Astrocyte (in vitro differentiated cells and primary cell): ENCODE measurements at regions not wholly inside any gene's neighbourhood (a gene's known extent, or its start where the extent isn't known, plus 50 kb on each side); places are given as distances from the start of the nearest gene placed in this dataset.
A peak's percentile ranks its signal among the peaks of the same experiment; 100 is the strongest.

ENCODE experiments used
- DNase-seq: peaks from one replicate; pipeline ENCODE4 v3.0.0-alpha.2; 2010; ENCODE audit warnings: low read depth
- FAIRE-seq: peaks from 2 replicates; lab custom pipeline; 2011; peaks lifted over from hg19 to GRCh38; lab: Jason Lieb, UNC
- H2AFZ ChIP-seq: 2 replicates; pipeline ENCODE4 v1.6.0; 2012; ENCODE audit warnings: low read depth, low read length, inconsistent platforms
- H3K27ac ChIP-seq: 2 replicates; pipeline ENCODE4 v1.5.1; 2011; ENCODE audit warnings: low read depth, low read length, inconsistent platforms
- H3K27me3 ChIP-seq: 2 replicates; pipeline ENCODE4 v1.6.0; 2011; ENCODE audit warnings: low read length, inconsistent platforms; ENCODE audit not compliant: insufficient read depth
- H3K36me3 ChIP-seq: 2 replicates; pipeline ENCODE4 v1.5.1; 2011; ENCODE audit warnings: low read length, inconsistent platforms; ENCODE audit not compliant: insufficient read depth
- H3K4me1 ChIP-seq: 2 replicates; pipeline ENCODE4 v1.5.1; 2011; ENCODE audit warnings: low read length, inconsistent platforms; ENCODE audit not compliant: insufficient read depth
- H3K4me2 ChIP-seq: 2 replicates; pipeline ENCODE4 v1.6.0; 2012; ENCODE audit warnings: low read length, inconsistent platforms
- H3K4me3 ChIP-seq: 2 replicates; pipeline ENCODE4 v1.5.1; 2011; ENCODE audit warnings: low read depth, mild to moderate bottlenecking, low read length, inconsistent platforms; ENCODE audit not compliant: insufficient read depth
- H3K79me2 ChIP-seq: 2 replicates; pipeline ENCODE4 v1.6.0; 2012; ENCODE audit warnings: mild to moderate bottlenecking, low read length, inconsistent platforms; ENCODE audit not compliant: insufficient read depth
- H3K9ac ChIP-seq: 2 replicates; pipeline ENCODE4 v1.6.0; 2012; ENCODE audit warnings: mild to moderate bottlenecking, low read length, inconsistent platforms
- H3K9me3 ChIP-seq: 2 replicates; pipeline ENCODE4 v1.5.1; 2012; ENCODE audit warnings: low read depth, mild to moderate bottlenecking, low read length, inconsistent platforms; ENCODE audit not compliant: insufficient read depth
- H4K20me1 ChIP-seq: 2 replicates; pipeline ENCODE4 v1.6.0; 2012; ENCODE audit warnings: low read length, inconsistent platforms; ENCODE audit not compliant: insufficient read depth
- H3K27ac Mint-ChIP-seq: one replicate; pipeline ENCODE4 v1.8.0; 2021; ENCODE audit warnings: mild to moderate bottlenecking, mixed read lengths; ENCODE audit not compliant: unreplicated experiment
- H3K27me3 Mint-ChIP-seq: one replicate; pipeline ENCODE4 v1.8.0; 2021; ENCODE audit warnings: low read depth, mixed read lengths; ENCODE audit not compliant: unreplicated experiment
- H3K36me3 Mint-ChIP-seq: one replicate; pipeline ENCODE4 v1.8.0; 2021; ENCODE audit warnings: low read depth, mixed read lengths; ENCODE audit not compliant: unreplicated experiment
- H3K4me1 Mint-ChIP-seq: one replicate; pipeline ENCODE4 v1.8.0; 2021; ENCODE audit warnings: low read depth, mixed read lengths; ENCODE audit not compliant: unreplicated experiment
- H3K4me3 Mint-ChIP-seq: one replicate; pipeline ENCODE4 v1.8.0; 2021; ENCODE audit warnings: mild to moderate bottlenecking, moderate library complexity, mixed read lengths; ENCODE audit not compliant: unreplicated experiment
- H3K9me3 Mint-ChIP-seq: one replicate; pipeline ENCODE4 v1.8.0; 2021; ENCODE audit warnings: mild to moderate bottlenecking, mixed read lengths; ENCODE audit not compliant: unreplicated experiment
- CTCF ChIP-seq: IDR thresholded peaks from 2 replicates; pipeline ENCODE4 v1.5.1; 2011; ENCODE audit warnings: low read depth, mild to moderate bottlenecking, inconsistent platforms, low read length, moderate library complexity; ENCODE audit not compliant: insufficient read depth
- EZH2 ChIP-seq: IDR thresholded peaks from 2 replicates; pipeline ENCODE4 v1.6.1; 2012; ENCODE audit warnings: mild to moderate bottlenecking, low read length, inconsistent platforms; ENCODE audit not compliant: insufficient read depth

GRCh38 chr1:219387211-219387610, 213.5 kb downstream of the LYPLAL1 start:
- no peak for TF ChIP-seq CTCF
- no peak for TF ChIP-seq EZH2
- H3K9ac ChIP-seq = no peak overlapping the region
- no peak overlapping the region for H3K4me3 ChIP-seq
- H4K20me1 ChIP-seq = no peaks in the 10 kb centered on the region
- no peak overlapping the region for H3K27ac Mint-ChIP-seq
- FAIRE-seq = no peak
- H3K4me1 Mint-ChIP-seq = no peaks in the 10 kb centered on the region
- H3K79me2 ChIP-seq = no peaks in the 10 kb centered on the region
- H3K9me3 Mint-ChIP-seq = no peaks in the 10 kb centered on the region
- H3K36me3 Mint-ChIP-seq = no peaks in the 10 kb centered on the region
- H2AFZ ChIP-seq = no peak overlapping the region
- H3K36me3 ChIP-seq = no peaks in the 10 kb centered on the region
- H3K27me3 ChIP-seq = no peaks in the 10 kb centered on the region
- H3K4me1 ChIP-seq = no peaks in the 10 kb centered on the region
- no peak for DNase-seq
- no peaks in the 10 kb centered on the region for H3K9me3 ChIP-seq
- no peaks in the 10 kb centered on the region for H3K27me3 Mint-ChIP-seq
- no peak overlapping the region for H3K27ac ChIP-seq
- no peak overlapping the region for H3K4me2 ChIP-seq
- no peak overlapping the region for H3K4me3 Mint-ChIP-seq

GRCh38 chr1:219385787-219386427, 212.2 kb downstream of the LYPLAL1 start:
- Mint-ChIP-seq H3K27ac (no peak overlapping the region), H3K27me3 (no peaks in the 10 kb centered on the region), H3K4me1 (peaks cover 10% of the 10 kb centered on the region), H3K9me3 (peaks cover 2% of the 10 kb centered on the region), H3K36me3 (peaks cover 2% of the 10 kb centered on the region), H3K4me3 (no peak overlapping the region)
- Histone ChIP-seq H3K79me2 (no peaks in the 10 kb centered on the region), H3K4me1 (no peaks in the 10 kb centered on the region), H3K36me3 (no peaks in the 10 kb centered on the region), H3K27me3 (no peaks in the 10 kb centered on the region), H3K9ac (no peak overlapping the region), H4K20me1 (no peaks in the 10 kb centered on the region), H3K4me2 (no peak overlapping the region), H3K4me3 (no peak overlapping the region), H3K27ac (no peak overlapping the region), H2AFZ (no peak overlapping the region), H3K9me3 (no peaks in the 10 kb centered on the region)
- FAIRE-seq = peak; percentile 62
- peak; percentile 36 for DNase-seq
- TF ChIP-seq EZH2 (no peak), CTCF (peak; percentile 68)

- FAIRE-seq = peak; percentile 20
- Mint-ChIP-seq H3K36me3 (peaks cover 2% of the 10 kb centered on the region), H3K27ac (no peak overlapping the region)
These were observed 209.6 kb downstream of the LYPLAL1 start for GRCh38 chr1:219383281-219383680.

More at GRCh38 chr1:219383281-219383680, 209.6 kb downstream of the LYPLAL1 start:
- no peaks in the 10 kb centered on the region for H3K27me3 Mint-ChIP-seq
- Histone ChIP-seq H2AFZ (no peak overlapping the region), H3K27ac (no peak overlapping the region), H3K9me3 (no peaks in the 10 kb centered on the region), H3K36me3 (no peaks in the 10 kb centered on the region), H3K4me3 (no peak overlapping the region), H3K27me3 (no peaks in the 10 kb centered on the region), H3K4me2 (no peak overlapping the region), H3K9ac (no peak overlapping the region), H3K79me2 (no peaks in the 10 kb centered on the region), H3K4me1 (no peaks in the 10 kb centered on the region), H4K20me1 (no peaks in the 10 kb centered on the region)
- H3K4me3 Mint-ChIP-seq = no peak overlapping the region
- no peak for TF ChIP-seq CTCF
- DNase-seq = peak; percentile 34
- H3K9me3 Mint-ChIP-seq = peaks cover 5% of the 10 kb centered on the region
- peaks cover 10% of the 10 kb centered on the region for H3K4me1 Mint-ChIP-seq
